ENCODE measurements at regions not wholly inside any gene's neighbourhood (a gene's known extent, or its start where the extent isn't known, plus 50 kb on each side); places are given as distances from the start of the nearest gene placed in this dataset.

- H3K36me3 ChIP-seq: no peaks in the 10 kb centered on the region
These were observed 283.1 kb downstream of the TDRD15 start for GRCh38 chr2:21406911-21407310.

GRCh38 chr2:21407851-21408250, 284.1 kb downstream of the TDRD15 start:
- Histone ChIP-seq H3K9me3 (no peaks in the 10 kb centered on the region), H3K27me3 (no peaks in the 10 kb centered on the region), H3K36me3 (no peaks in the 10 kb centered on the region), H3K27ac (no peak overlapping the region), H3K4me3 (no peak overlapping the region), H3K4me1 (ENCODE audit: insufficient read depth) (no peaks in the 10 kb centered on the region)
- 27 to 62% (median 31%) methylated on average over 1 of the region's 1 CpG for WGBS, 3 donors
- TF ChIP-seq POLR2A (IDR thresholded peaks at IDR 0.05): no peak
- TF ChIP-seq EP300 (IDR thresholded peaks at IDR 0.05): no peak
- no peak for TF ChIP-seq CTCF (IDR thresholded peaks at IDR 0.05)
- no peak for DNase-seq
- intact Hi-C loops (cut with DNase I): no loop called here

More at GRCh38 chr2:21406911-21407310, 283.1 kb downstream of the TDRD15 start:
- 60 to 74% (median 67%) methylated on average over 3 of the region's 3 CpGs for WGBS, 3 donors
- no peak overlapping the region for H3K4me3 ChIP-seq
- TF ChIP-seq POLR2A (IDR thresholded peaks at IDR 0.05): no peak
- no peak for TF ChIP-seq EP300 (IDR thresholded peaks at IDR 0.05)
- TF ChIP-seq CTCF (IDR thresholded peaks at IDR 0.05): no peak
- H3K9me3 ChIP-seq: no peaks in the 10 kb centered on the region
- H3K4me1 ChIP-seq (ENCODE audit: insufficient read depth): no peaks in the 10 kb centered on the region
- DNase-seq: no peak
- no peak overlapping the region for H3K27ac ChIP-seq
- intact Hi-C loops (cut with DNase I): no loop called here
- H3K27me3 ChIP-seq: no peaks in the 10 kb centered on the region

- Histone ChIP-seq H3K27me3 (no peaks in the 10 kb centered on the region), H3K4me1 (ENCODE audit: insufficient read depth) (no peaks in the 10 kb centered on the region), H3K36me3 (no peaks in the 10 kb centered on the region), H3K4me3 (no peak overlapping the region), H3K27ac (no peak overlapping the region), H3K9me3 (no peaks in the 10 kb centered on the region)
- intact Hi-C loops (cut with DNase I): no loop called here
- DNase-seq: no peak
- 42 to 51% (median 47%) methylated on average over 5 of the region's 5 CpGs for WGBS, 3 donors
- TF ChIP-seq EP300 (IDR thresholded peaks at IDR 0.05) (no peak), CTCF (IDR thresholded peaks at IDR 0.05) (no peak), POLR2A (IDR thresholded peaks at IDR 0.05) (no peak)
These were observed 288.0 kb downstream of the TDRD15 start for GRCh38 chr2:21411741-21412140.

- 75 to 91% (median 85%) methylated on average over 4 of the region's 4 CpGs for WGBS, 3 donors
- no peak for DNase-seq
- H3K27me3 ChIP-seq: no peaks in the 10 kb centered on the region
- H3K27ac ChIP-seq: no peak overlapping the region
- no peak overlapping the region for H3K4me3 ChIP-seq
- intact Hi-C loops (cut with DNase I): no loop called here
- TF ChIP-seq EP300 (IDR thresholded peaks at IDR 0.05) (no peak), CTCF (IDR thresholded peaks at IDR 0.05) (no peak), POLR2A (IDR thresholded peaks at IDR 0.05) (no peak)
- no peaks in the 10 kb centered on the region for H3K9me3 ChIP-seq
- H3K4me1 ChIP-seq (ENCODE audit: insufficient read depth): no peaks in the 10 kb centered on the region
- no peaks in the 10 kb centered on the region for H3K36me3 ChIP-seq
These were observed 289.2 kb downstream of the TDRD15 start for GRCh38 chr2:21412944-21413443.

Data from ovary (tissue), 7 donors.